Spleen (tissue), 11 donors: ENCODE measurements at regions not wholly inside any gene's neighbourhood (a gene's known extent, or its start where the extent isn't known, plus 50 kb on each side); places are given as distances from the start of the nearest gene placed in this dataset.

Source experiments
- DNase-seq: peaks from one replicate; pipeline ENCODE4 v3.0.0-alpha.2; 2020
- H3K27ac ChIP-seq, 8 donors: fragments of 200-600 bp; sonication (generic) in 7 of 8; 1 replicate in 4 of 8; 2 replicates in 4 of 8; pipeline versions ENCODE4 v1.5.0 to v1.8.0; 2016 to 2021; ENCODE audit warnings: inconsistent platforms in 4 of 8, mild to moderate bottlenecking in 4 of 8, moderate library complexity in 1 of 8
- H3K27me3 ChIP-seq, 7 donors: fragments of 200-600 bp; sonication (generic) in 6 of 7; replicated peaks in 1 of 7; 1 replicate in 4 of 7; 2 replicates in 3 of 7; pipeline versions ENCODE4 v1.5.0 to v1.8.0; 2016 to 2021; ENCODE audit warnings: inconsistent platforms in 3 of 7, mild to moderate bottlenecking in 1 of 7
- H3K36me3 ChIP-seq, 6 donors: fragments of 200-600 bp; sonication (generic) in 5 of 6; 1 replicate in 4 of 6; 2 replicates in 2 of 6; pipeline versions ENCODE4 v1.5.0 to v1.8.0; 2016 to 2021; ENCODE audit warnings: inconsistent platforms in 2 of 6
- H3K4me1 ChIP-seq, 6 donors: fragments of 200-600 bp; sonication (generic) in 5 of 6; 1 replicate in 3 of 6; 2 replicates in 3 of 6; pipeline versions ENCODE4 v1.5.0 to v1.8.0; 2016 to 2021; ENCODE audit warnings: inconsistent platforms in 3 of 6
- H3K4me3 ChIP-seq, 8 donors: fragments of 200-600 bp; sonication (generic) in 7 of 8; 1 replicate in 4 of 8; 2 replicates in 4 of 8; pipeline versions ENCODE4 v1.5.0 to v1.8.0; 2016 to 2021; ENCODE audit warnings: inconsistent platforms in 4 of 8, mild to moderate bottlenecking in 4 of 8, moderate library complexity in 2 of 8
- H3K9me3 ChIP-seq, 8 donors: fragments of 200-600 bp; sonication (generic) in 7 of 8; 1 replicate in 4 of 8; 2 replicates in 4 of 8; pipeline versions ENCODE4 v1.5.0 to v1.8.0; 2016 to 2021; ENCODE audit warnings: inconsistent platforms in 4 of 8
- POLR2A ChIP-seq, 3 donors: fragments of 450-650 bp; IDR thresholded peaks; one replicate each; pipeline ENCODE4 v1.5.1; 2017; ENCODE audit warnings: antibody characterized with exemption in 3 of 3, mild to moderate bottlenecking in 1 of 3
- POLR2AphosphoS5 ChIP-seq, 3 donors: sonication (generic); formaldehyde crosslinking; IDR thresholded peaks; one replicate each; pipeline ENCODE4 v1.5.1; 2017; ENCODE audit warnings: antibody characterized with exemption in 3 of 3
- WGBS, 5 donors: extraction: QIAGEN DNeasy Blood & Tissue Kit in 3 of 5; methylation state at CpG; one replicate each; pipeline versions ENCODE4 v1.1.5 to v1.1.7; 2013 to 2018; 5-methylcytosine and 5-hydroxymethylcytosine counted together
- intact Hi-C: fragments of 100-400 bp; cut with DNase I; formaldehyde crosslinking; loops from one replicate; pipeline ENCODE4 v1.15.0; 2023; ENCODE audit warnings: low total_unique reads
- TF ChIP-seq, protein P1 (sequence below), 11 experiments: fragments of 200-600 bp in 7 of 11; fragments of 450-650 bp in 4 of 11; sonication (generic) in 4 of 11; IDR thresholded peaks in 8 of 11; conservative IDR thresholded peaks in 3 of 11; 1 replicate in 7 of 11; 2 replicates in 4 of 11; pipeline versions ENCODE4 v1.4.0 to v1.8.0; 2016 to 2021; ENCODE audit warnings: antibody characterized with exemption in 11 of 11, inconsistent platforms in 4 of 11, mild to moderate bottlenecking in 1 of 11
- donor health status: healthy with polysubstance abuse.
- donor health status: DM: no; HTN: no; CAD: no; lungs with moderate emphysema.
- donor health status: DM: no; HTN: no; CAD: no.
- donor health status: Bipolar disorder and iron deficiency.
- donor health status: healthy.
- donor health status: DM: no; HTN: no; CAD: no.
- donor health status: DM: yes; HTN: yes; CAD: no.

- Histone ChIP-seq H3K4me1 (no peaks in the 10 kb centered on the region), H3K27ac (no peak overlapping the region), H3K9me3 (no peaks in the 10 kb centered on the region), H3K4me3 (no peak overlapping the region), H3K27me3 (peaks cover 0 to 22% (median 0%) of the 10 kb centered on the region in 7 donors), H3K36me3 (no peaks in the 10 kb centered on the region)
- WGBS, 5 donors, result 88 to 95% (median 92%) methylated on average over 5 of the region's 5 CpGs
- intact Hi-C loops, result no loop called here
- no peak for DNase-seq
- no peak for TF ChIP-seq POLR2A (IDR thresholded peaks at IDR 0.05)
- no peak for TF ChIP-seq POLR2AphosphoS5 (IDR thresholded peaks at IDR 0.05)
- TF ChIP-seq, protein P1, sequence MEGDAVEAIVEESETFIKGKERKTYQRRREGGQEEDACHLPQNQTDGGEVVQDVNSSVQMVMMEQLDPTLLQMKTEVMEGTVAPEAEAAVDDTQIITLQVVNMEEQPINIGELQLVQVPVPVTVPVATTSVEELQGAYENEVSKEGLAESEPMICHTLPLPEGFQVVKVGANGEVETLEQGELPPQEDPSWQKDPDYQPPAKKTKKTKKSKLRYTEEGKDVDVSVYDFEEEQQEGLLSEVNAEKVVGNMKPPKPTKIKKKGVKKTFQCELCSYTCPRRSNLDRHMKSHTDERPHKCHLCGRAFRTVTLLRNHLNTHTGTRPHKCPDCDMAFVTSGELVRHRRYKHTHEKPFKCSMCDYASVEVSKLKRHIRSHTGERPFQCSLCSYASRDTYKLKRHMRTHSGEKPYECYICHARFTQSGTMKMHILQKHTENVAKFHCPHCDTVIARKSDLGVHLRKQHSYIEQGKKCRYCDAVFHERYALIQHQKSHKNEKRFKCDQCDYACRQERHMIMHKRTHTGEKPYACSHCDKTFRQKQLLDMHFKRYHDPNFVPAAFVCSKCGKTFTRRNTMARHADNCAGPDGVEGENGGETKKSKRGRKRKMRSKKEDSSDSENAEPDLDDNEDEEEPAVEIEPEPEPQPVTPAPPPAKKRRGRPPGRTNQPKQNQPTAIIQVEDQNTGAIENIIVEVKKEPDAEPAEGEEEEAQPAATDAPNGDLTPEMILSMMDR (IDR thresholded peaks at IDR 0.05 in 8 of 11, conservative IDR thresholded peaks at IDR 0.05 in 3 of 11), result no peak
These were observed 426.6 kb upstream of the SULF2 start for GRCh38 chr20:48211847-48212246.

DNA sequence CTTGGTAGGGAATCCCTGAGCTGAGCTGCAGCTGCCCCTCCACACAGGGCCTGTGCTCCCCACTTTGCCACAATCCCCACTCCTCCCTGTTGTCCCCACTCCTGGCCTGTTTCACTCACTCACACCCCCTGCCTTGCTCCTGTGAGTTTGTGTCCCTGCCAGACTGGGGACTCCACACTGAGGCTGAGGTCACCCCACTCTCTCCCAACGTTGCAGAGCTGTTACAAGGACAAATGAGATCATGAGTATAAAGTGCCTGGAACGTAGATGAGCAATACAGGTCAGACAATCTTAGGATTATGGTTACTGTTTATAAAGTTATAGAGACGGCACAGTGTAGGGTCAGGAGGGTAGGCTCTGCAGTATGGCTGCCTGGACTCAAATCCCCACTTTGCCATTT, 426.0 kb upstream of the SULF2 start:
- H3K36me3 ChIP-seq, result no peaks in the 10 kb centered on the region

DNA sequence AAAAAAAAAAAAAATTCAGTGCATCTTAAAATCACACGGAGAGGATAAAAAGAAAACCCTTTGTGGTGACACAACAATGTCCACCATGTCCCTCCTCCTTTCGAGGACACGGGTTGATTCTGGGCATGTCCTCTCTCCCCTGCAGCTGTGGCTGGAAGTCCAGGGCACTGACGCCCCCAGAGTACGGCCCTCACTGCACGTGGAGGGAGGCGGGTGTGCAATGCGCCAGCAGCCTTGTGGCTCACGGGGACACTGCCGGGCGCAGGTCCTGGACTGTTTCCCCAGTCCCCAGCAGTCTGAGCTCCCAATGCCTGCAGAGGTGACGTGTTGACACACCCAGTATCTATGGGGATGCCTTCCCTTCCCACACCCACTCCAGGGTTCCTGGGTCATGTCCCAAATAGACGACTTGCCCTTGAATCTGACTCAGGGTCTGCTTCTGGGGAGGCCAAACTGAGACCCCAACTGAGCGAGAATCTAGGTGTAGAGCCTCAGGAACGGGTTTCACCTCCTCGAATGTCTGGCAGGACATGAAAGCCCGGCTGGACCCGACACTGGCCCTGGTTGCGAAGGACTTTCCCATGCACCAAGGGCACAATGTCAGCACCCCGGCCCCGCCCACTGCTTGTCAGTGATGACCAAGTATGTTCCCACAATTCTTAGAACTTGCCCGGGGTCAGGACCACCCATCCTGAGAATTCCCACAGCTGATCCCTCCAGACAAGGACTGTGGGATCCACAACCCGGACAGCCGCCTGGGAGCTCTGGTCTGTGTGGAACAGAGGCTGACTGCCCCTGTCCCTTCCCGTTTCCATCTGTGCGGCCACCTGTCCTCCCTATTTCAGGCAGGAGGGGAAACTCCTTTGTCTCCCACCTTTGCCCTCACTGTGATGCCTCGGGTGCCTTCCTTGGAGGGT, 425.1 kb upstream of the SULF2 start:
- 77 to 82% (median 80%) methylated on average over 18 to 27 of the region's 27 CpGs for WGBS, 5 donors
- Histone ChIP-seq H3K4me1 (no peaks in the 10 kb centered on the region), H3K27me3 (peaks cover 0 to 18% (median 0%) of the 10 kb centered on the region in 7 donors), H3K27ac (no peak overlapping the region), H3K9me3 (no peaks in the 10 kb centered on the region), H3K36me3 (no peaks in the 10 kb centered on the region), H3K4me3 (no peak overlapping the region)
- DNase-seq, result no peak
- intact Hi-C loops, result no loop called here
- TF ChIP-seq POLR2AphosphoS5 (IDR thresholded peaks at IDR 0.05) (no peak), POLR2A (IDR thresholded peaks at IDR 0.05) (no peak)
- TF ChIP-seq, protein P1 (IDR thresholded peaks at IDR 0.05 in 8 of 11, conservative IDR thresholded peaks at IDR 0.05 in 3 of 11), result no peak

More for the DNA sequence above, 426.0 kb upstream of the SULF2 start:
- intact Hi-C loops, result no loop called here
- no peak for DNase-seq
- peaks cover 0 to 22% (median 0%) of the 10 kb centered on the region in 7 donors for H3K27me3 ChIP-seq
- TF ChIP-seq POLR2AphosphoS5 (IDR thresholded peaks at IDR 0.05) (no peak), POLR2A (IDR thresholded peaks at IDR 0.05) (no peak)
- TF ChIP-seq, protein P1 (IDR thresholded peaks at IDR 0.05 in 8 of 11, conservative IDR thresholded peaks at IDR 0.05 in 3 of 11), result no peak
- WGBS, 5 donors, result 52 to 66% (median 62%) methylated on average over 3 of the region's 3 CpGs
- H3K27ac ChIP-seq, result no peak overlapping the region
- no peaks in the 10 kb centered on the region for H3K4me1 ChIP-seq
- H3K9me3 ChIP-seq, result no peaks in the 10 kb centered on the region
- H3K4me3 ChIP-seq, result no peak overlapping the region

- TF ChIP-seq POLR2A (IDR thresholded peaks at IDR 0.05), result no peak
- no peak for TF ChIP-seq POLR2AphosphoS5 (IDR thresholded peaks at IDR 0.05)
- TF ChIP-seq, protein P1 (IDR thresholded peaks at IDR 0.05 in 8 of 11, conservative IDR thresholded peaks at IDR 0.05 in 3 of 11), result no peak
- no peak overlapping the region for H3K27ac ChIP-seq
- no peaks in the 10 kb centered on the region for H3K4me1 ChIP-seq
- H3K27me3 ChIP-seq, result peaks cover 0 to 8% (median 0%) of the 10 kb centered on the region in 7 donors
- intact Hi-C loops, result no loop called here
- WGBS, 5 donors, result 10 to 22% (median 13%) methylated on average over 4 to 5 of the region's 5 CpGs
- no peak overlapping the region for H3K4me3 ChIP-seq
- no peaks in the 10 kb centered on the region for H3K36me3 ChIP-seq
- DNase-seq, result no peak
- no peaks in the 10 kb centered on the region for H3K9me3 ChIP-seq
These were observed 423.8 kb upstream of the SULF2 start for GRCh38 chr20:48209102-48209501.
